SKM-1 treated with dmso at 0.1 percent for 144 hours (cell line): ENCODE measurements at regions not wholly inside any gene's neighbourhood (a gene's known extent, or its start where the extent isn't known, plus 50 kb on each side); places are given as distances from the start of the nearest gene placed in this dataset.

Source experiments
- DNase-seq: peaks from one replicate; lab custom pipeline; 2025; ENCODE audit not compliant: unreplicated experiment; lab: John Stamatoyannopoulos, UW

- no peak for DNase-seq
Observed at GRCh38 chr18:21162786-21163185, 51.2 kb upstream of the ROCK1 start.

GRCh38 chr18:21163647-21164547 is 52.3 kb upstream of the ROCK1 start:
- DNase-seq = peak; percentile 97

- no peak for DNase-seq
Observed at GRCh38 chr18:21164548-21165095, 53.0 kb upstream of the ROCK1 start.

GRCh38 chr18:21167641-21168377 is 56.2 kb upstream of the ROCK1 start:
- no peak for DNase-seq

- no peak for DNase-seq
Observed at GRCh38 chr18:21168880-21169279, 57.3 kb upstream of the ROCK1 start.

- DNase-seq = peak; percentile 59
Observed at GRCh38 chr18:21177822-21178221, 64.2 kb upstream of the GREB1L start.

GRCh38 chr18:21179590-21180220 is 62.3 kb upstream of the GREB1L start:
- DNase-seq = peak; percentile 70

GRCh38 chr18:21180588-21180987 is 61.4 kb upstream of the GREB1L start:
- DNase-seq = no peak

- no peak for DNase-seq
Observed at GRCh38 chr18:21181766-21182165, 60.3 kb upstream of the GREB1L start.

- DNase-seq = no peak
Observed at GRCh38 chr18:21183670-21184069, 58.4 kb upstream of the GREB1L start.

GRCh38 chr18:21184396-21184996 is 57.5 kb upstream of the GREB1L start:
- no peak for DNase-seq

GRCh38 chr18:21187886-21188285 is 54.1 kb upstream of the GREB1L start:
- no peak for DNase-seq

GRCh38 chr18:21191596-21192307 is 50.3 kb upstream of the GREB1L start:
- DNase-seq = peak; percentile 51
